Thyroid gland (tissue), 4 donors: ENCODE measurements at regions not wholly inside any gene's neighbourhood (a gene's known extent, or its start where the extent isn't known, plus 50 kb on each side); places are given as distances from the start of the nearest gene placed in this dataset.
"Not testable (repeated sequence)": the region's sequence is repeated elsewhere in the genome, so short reads cannot be mapped to it uniquely, and the experiment has no call there.

Experiments
- DNase-seq, 2 donors: peaks; one replicate each; pipeline ENCODE4 v3.0.0-alpha.2; 2019
- H3K27ac ChIP-seq, 3 donors: fragments of 200-600 bp; sonication (generic); 1 replicate in 2 of 3; 2 replicates in 1 of 3; pipeline ENCODE4 v1.5.1; 2016 to 2019; ENCODE audit warnings: mild to moderate bottlenecking in 1 of 3, moderate library complexity in 1 of 3
- H3K27me3 ChIP-seq: fragments of 200-600 bp; sonication (generic); one replicate; pipeline ENCODE4 v1.5.1; 2019
- H3K36me3 ChIP-seq, 2 donors: fragments of 200-600 bp; sonication (generic); one replicate each; pipeline ENCODE4 v1.5.1; 2016 to 2019
- H3K4me1 ChIP-seq, 2 donors: fragments of 200-600 bp; sonication (generic); one replicate each; pipeline ENCODE4 v1.5.1; 2017 to 2019
- H3K4me3 ChIP-seq, 3 donors: fragments of 200-600 bp; sonication (generic); replicated peaks in 1 of 3; 1 replicate in 2 of 3; 2 replicates in 1 of 3; pipeline ENCODE4 v1.5.1; 2016; ENCODE audit warnings: mild to moderate bottlenecking in 1 of 3
- H3K9me3 ChIP-seq: fragments of 200-600 bp; sonication (generic); one replicate; pipeline ENCODE4 v1.5.1; 2017
- CTCF ChIP-seq, 6 experiments: fragments of 200-600 bp in 3 of 6; fragments of 450-650 bp in 3 of 6; sonication (generic) in 3 of 6; IDR thresholded peaks; one replicate each; pipeline ENCODE4 v1.5.1; 2016 to 2019; ENCODE audit warnings: antibody characterized with exemption in 6 of 6, mild to moderate bottlenecking in 2 of 6, inconsistent platforms in 1 of 6, moderate library complexity in 1 of 6
- POLR2A ChIP-seq, 2 donors: fragments of 450-650 bp; IDR thresholded peaks; one replicate each; pipeline ENCODE4 v1.6.1; 2017; ENCODE audit warnings: antibody characterized with exemption in 2 of 2, mild to moderate bottlenecking in 2 of 2, moderate library complexity in 1 of 2
- WGBS, 2 donors: methylation state at CpG; one replicate each; pipeline ENCODE4 v1.1.5; 2017; 5-methylcytosine and 5-hydroxymethylcytosine counted together
- intact Hi-C: fragments of 100-400 bp; cut with DNase I; formaldehyde crosslinking; loops from one replicate; pipeline ENCODE4 v1.15.1; 2023

GRCh38 chr6:6756526-6756925, 168.0 kb downstream of the LY86 start:
- no peaks in the 10 kb centered on the region for H3K27me3 ChIP-seq
- H3K4me3 ChIP-seq, result no peak overlapping the region
- H3K36me3 ChIP-seq, result no peaks in the 10 kb centered on the region
- peaks cover 26 to 30% of the 10 kb centered on the region in 2 donors for H3K4me1 ChIP-seq
- no peak for TF ChIP-seq POLR2A (IDR thresholded peaks at IDR 0.05)
- no peak for TF ChIP-seq CTCF (IDR thresholded peaks at IDR 0.05)
- H3K27ac ChIP-seq, result no peak overlapping the region
- DNase-seq, result no peak
- intact Hi-C loops, result no loop called here
- 65 to 80% methylated on average over 3 of the region's 3 CpGs for WGBS, 2 donors
- no peaks in the 10 kb centered on the region for H3K9me3 ChIP-seq

DNA sequence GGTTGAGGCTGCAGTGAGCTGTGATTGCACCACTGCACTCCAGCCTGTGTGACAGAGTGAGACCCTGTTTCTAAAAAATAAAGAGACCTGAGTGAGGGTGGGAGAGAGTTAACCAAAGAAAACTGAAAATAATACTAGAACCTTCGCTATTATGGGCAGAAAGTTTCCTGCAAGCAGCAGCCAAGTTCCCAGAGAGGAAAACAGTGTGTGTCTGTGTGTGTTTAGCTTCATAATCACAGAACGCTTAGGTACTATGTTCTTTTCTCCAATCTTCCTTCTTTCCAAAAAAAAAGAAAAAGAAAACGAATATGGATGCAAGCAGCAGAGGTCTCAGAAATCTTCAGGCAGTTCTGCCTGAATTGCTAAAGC, 170.0 kb downstream of the LY86 start:
- peak overlapping the region; percentile 66 to 86 (median 76) for H3K27ac ChIP-seq
- intact Hi-C loops, result no loop called here
- 21 to 33% methylated on average over 3 of the region's 3 CpGs for WGBS, 2 donors

DNA sequence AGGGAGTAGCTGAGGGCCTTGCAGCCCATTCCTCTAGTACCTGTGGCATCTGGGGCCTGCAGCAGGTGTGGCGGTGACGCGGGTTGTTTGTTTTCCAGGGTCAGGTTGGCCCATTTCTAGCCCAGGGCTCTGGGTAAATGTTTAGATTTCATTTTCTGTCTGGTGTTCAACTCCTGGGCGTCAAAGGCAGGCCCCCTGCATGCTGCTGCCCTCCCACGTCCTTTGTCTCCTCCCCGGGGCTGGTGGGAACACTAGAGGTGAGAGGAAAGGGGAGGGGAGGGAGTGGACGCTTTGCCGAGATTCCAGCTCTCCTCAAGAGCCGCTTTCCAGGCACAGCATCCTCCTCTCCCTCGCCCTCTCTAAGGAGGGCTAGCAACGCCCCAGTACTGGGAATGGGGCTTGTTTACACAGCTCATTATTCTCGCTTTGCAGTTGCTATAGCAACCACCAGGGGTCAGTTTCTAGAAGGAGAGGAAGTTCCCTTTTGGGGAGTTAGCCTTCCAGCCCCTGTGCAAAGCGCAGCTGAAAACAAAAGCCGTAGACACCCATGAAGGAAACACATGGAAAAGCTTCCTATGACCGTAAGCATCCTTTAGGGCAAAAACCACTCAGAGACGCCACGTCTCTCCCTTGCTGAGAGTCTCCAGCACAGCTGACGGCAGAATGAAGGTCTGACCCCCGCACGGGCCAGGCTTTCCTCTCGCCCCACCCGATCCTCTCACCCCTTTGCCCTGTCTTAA, 170.6 kb downstream of the LY86 start:
- Histone ChIP-seq H3K36me3 (no peaks in the 10 kb centered on the region), H3K4me1 (peaks cover 23 to 28% of the 10 kb centered on the region in 2 donors), H3K9me3 (no peaks in the 10 kb centered on the region), H3K4me3 (no peak overlapping the region), H3K27me3 (no peaks in the 10 kb centered on the region), H3K27ac (peak overlapping the region; percentile 66 to 86 (median 76))
- 30 to 31% methylated on average over 22 of the region's 22 CpGs for WGBS, 2 donors
- intact Hi-C loops, result no loop called here
- TF ChIP-seq CTCF (IDR thresholded peaks at IDR 0.05) (peak; percentile 29 to 52 (median 41)), POLR2A (IDR thresholded peaks at IDR 0.05) (peak in 1 of 2 donors; percentile 21)
- DNase-seq, result peak; percentile 79 to 87

More for the DNA sequence above, 170.0 kb downstream of the LY86 start:
- peaks cover 17 to 23% of the 10 kb centered on the region in 2 donors for H3K4me1 ChIP-seq
- no peaks in the 10 kb centered on the region for H3K9me3 ChIP-seq
- H3K4me3 ChIP-seq, result no peak overlapping the region
- no peaks in the 10 kb centered on the region for H3K36me3 ChIP-seq
- no peaks in the 10 kb centered on the region for H3K27me3 ChIP-seq
- no peak for TF ChIP-seq POLR2A (IDR thresholded peaks at IDR 0.05)
- no peak for TF ChIP-seq CTCF (IDR thresholded peaks at IDR 0.05)
- DNase-seq, result no peak

DNA sequence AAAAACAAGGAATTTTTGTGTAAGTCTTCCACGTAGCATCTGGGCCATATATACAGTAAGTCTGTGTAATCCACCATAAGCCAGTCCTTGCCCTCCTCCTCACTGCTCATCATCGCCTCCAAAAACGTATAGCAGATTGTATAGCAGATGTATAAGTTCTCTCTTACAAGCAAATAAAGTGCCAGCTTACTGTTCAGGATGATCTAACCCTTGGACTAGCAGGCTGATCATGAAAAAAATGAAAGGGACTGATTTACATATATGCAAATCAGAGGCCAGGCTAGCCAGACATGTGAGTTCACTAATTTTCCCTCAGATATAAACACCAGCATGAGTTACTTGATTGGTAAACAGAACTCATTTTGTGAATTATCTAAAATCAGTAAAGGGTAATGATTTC, 171.5 kb downstream of the LY86 start:
- intact Hi-C loops, result no loop called here
- Histone ChIP-seq H3K36me3 (no peaks in the 10 kb centered on the region), H3K9me3 (no peaks in the 10 kb centered on the region), H3K27me3 (no peaks in the 10 kb centered on the region), H3K4me1 (peaks cover 29 to 36% of the 10 kb centered on the region in 2 donors), H3K4me3 (no peak overlapping the region), H3K27ac (peak overlapping the region in 1 of 3 donors; percentile 86)
- WGBS, 2 donors, result 96 to 100% methylated on average over 3 of the region's 3 CpGs
- no peak for DNase-seq
- TF ChIP-seq CTCF (IDR thresholded peaks at IDR 0.05) (no peak), POLR2A (IDR thresholded peaks at IDR 0.05) (no peak)

GRCh38 chr6:6762566-6762965, 174.0 kb downstream of the LY86 start:
- 93 to 95% methylated on average over 24 of the region's 27 CpGs for WGBS, 2 donors
- Histone ChIP-seq H3K4me1 (peaks cover 42 to 53% of the 10 kb centered on the region in 2 donors), H3K27ac (peak overlapping the region in 2 of 3 donors; percentile 94 to 95)
- H3K36me3 ChIP-seq, H3K4me3 ChIP-seq, DNase-seq, intact Hi-C loops, H3K9me3 ChIP-seq, H3K27me3 ChIP-seq: not testable (repeated sequence)
